ENCODE measurements at regions not wholly inside any gene's neighbourhood (a gene's known extent, or its start where the extent isn't known, plus 50 kb on each side); places are given as distances from the start of the nearest gene placed in this dataset.

- intact Hi-C loops (cut with DNase I): no loop called here
- FAIRE-seq: no peak
Observed at GRCh38 chr2:83594241-83595120, 864.6 kb downstream of the SUCLG1 start.

GRCh38 chr2:83587309-83587708, 871.8 kb downstream of the SUCLG1 start:
- DNase-seq (no peak), ATAC-seq (no peak), FAIRE-seq (no peak)
- Histone ChIP-seq H3K36me3 (no peaks in the 10 kb centered on the region), H3K4me3 (no peak overlapping the region), H3K27me3 (no peaks in the 10 kb centered on the region), H3K4me1 (no peaks in the 10 kb centered on the region), H3K9me3 (no peaks in the 10 kb centered on the region), H3K27ac (no peak overlapping the region)
- WGBS, 2 donors: 64 to 76% methylated on average over 4 of the region's 4 CpGs
- intact Hi-C loops (cut with DNase I): no loop called here
- TF ChIP-seq, protein P1, sequence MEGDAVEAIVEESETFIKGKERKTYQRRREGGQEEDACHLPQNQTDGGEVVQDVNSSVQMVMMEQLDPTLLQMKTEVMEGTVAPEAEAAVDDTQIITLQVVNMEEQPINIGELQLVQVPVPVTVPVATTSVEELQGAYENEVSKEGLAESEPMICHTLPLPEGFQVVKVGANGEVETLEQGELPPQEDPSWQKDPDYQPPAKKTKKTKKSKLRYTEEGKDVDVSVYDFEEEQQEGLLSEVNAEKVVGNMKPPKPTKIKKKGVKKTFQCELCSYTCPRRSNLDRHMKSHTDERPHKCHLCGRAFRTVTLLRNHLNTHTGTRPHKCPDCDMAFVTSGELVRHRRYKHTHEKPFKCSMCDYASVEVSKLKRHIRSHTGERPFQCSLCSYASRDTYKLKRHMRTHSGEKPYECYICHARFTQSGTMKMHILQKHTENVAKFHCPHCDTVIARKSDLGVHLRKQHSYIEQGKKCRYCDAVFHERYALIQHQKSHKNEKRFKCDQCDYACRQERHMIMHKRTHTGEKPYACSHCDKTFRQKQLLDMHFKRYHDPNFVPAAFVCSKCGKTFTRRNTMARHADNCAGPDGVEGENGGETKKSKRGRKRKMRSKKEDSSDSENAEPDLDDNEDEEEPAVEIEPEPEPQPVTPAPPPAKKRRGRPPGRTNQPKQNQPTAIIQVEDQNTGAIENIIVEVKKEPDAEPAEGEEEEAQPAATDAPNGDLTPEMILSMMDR (IDR thresholded peaks at IDR 0.05): no peak

More at GRCh38 chr2:83594241-83595120, 864.6 kb downstream of the SUCLG1 start:
- WGBS, 2 donors: 63 to 73% methylated on average over 5 of the region's 5 CpGs
- no peaks in the 10 kb centered on the region for H3K9me3 ChIP-seq
- no peak for DNase-seq
- no peak overlapping the region for H3K27ac ChIP-seq
- no peaks in the 10 kb centered on the region for H3K27me3 ChIP-seq
- H3K4me1 ChIP-seq: no peaks in the 10 kb centered on the region
- no peak overlapping the region for H3K4me3 ChIP-seq
- no peak for ATAC-seq
- no peaks in the 10 kb centered on the region for H3K36me3 ChIP-seq
- TF ChIP-seq, protein P1 (IDR thresholded peaks at IDR 0.05): no peak

- no peak overlapping the region for H3K4me3 ChIP-seq
- WGBS, 2 donors: 76 to 98% methylated on average over 2 of the region's 2 CpGs
- FAIRE-seq (no peak), DNase-seq (no peak), ATAC-seq (no peak)
- no peaks in the 10 kb centered on the region for H3K36me3 ChIP-seq
- H3K27me3 ChIP-seq: no peaks in the 10 kb centered on the region
- TF ChIP-seq, protein P1 (IDR thresholded peaks at IDR 0.05): no peak
- intact Hi-C loops (cut with DNase I): no loop called here
- no peaks in the 10 kb centered on the region for H3K4me1 ChIP-seq
- H3K27ac ChIP-seq: no peak overlapping the region
- no peaks in the 10 kb centered on the region for H3K9me3 ChIP-seq
Observed at GRCh38 chr2:83585250-83585649, 873.8 kb downstream of the SUCLG1 start.

DNA sequence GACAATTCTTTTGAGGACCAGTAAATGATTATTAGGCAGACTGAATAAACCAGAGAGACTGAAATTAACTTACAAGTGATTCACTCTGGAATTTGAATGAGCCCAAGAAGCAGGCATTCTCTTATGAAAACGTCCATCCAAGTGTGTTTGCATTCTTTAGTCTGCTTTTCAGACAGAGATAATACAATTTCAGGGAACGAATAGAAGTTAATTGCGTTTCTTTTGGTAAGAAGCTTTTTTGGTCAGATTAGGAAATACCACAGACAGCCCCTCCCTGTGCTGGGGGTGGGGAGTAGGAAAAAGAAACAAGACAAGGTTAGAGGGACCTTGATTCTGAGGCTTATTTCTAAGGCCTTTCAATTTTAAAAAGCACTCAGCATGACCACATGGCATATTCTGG, 874.4 kb downstream of the SUCLG1 start:
- WGBS, 2 donors: 50 to 53% methylated on average over 3 of the region's 3 CpGs
- TF ChIP-seq, protein P1 (IDR thresholded peaks at IDR 0.05): no peak
- no peak overlapping the region for H3K4me3 ChIP-seq
- intact Hi-C loops (cut with DNase I): no loop called here
- H3K36me3 ChIP-seq: no peaks in the 10 kb centered on the region
- FAIRE-seq: no peak
- no peak overlapping the region for H3K27ac ChIP-seq
- DNase-seq: no peak
- H3K27me3 ChIP-seq: no peaks in the 10 kb centered on the region
- ATAC-seq: no peak
- no peaks in the 10 kb centered on the region for H3K4me1 ChIP-seq
- H3K9me3 ChIP-seq: no peaks in the 10 kb centered on the region

- 17 to 22% methylated on average over 4 of the region's 4 CpGs for WGBS, 2 donors
- Histone ChIP-seq H3K4me3 (no peak overlapping the region), H3K36me3 (no peaks in the 10 kb centered on the region), H3K9me3 (no peaks in the 10 kb centered on the region), H3K4me1 (no peaks in the 10 kb centered on the region), H3K27ac (no peak overlapping the region), H3K27me3 (no peaks in the 10 kb centered on the region)
- no peak for DNase-seq
- TF ChIP-seq, protein P1 (IDR thresholded peaks at IDR 0.05): no peak
- intact Hi-C loops (cut with DNase I): no loop called here
- no peak for ATAC-seq
- FAIRE-seq: no peak
Observed at GRCh38 chr2:83582589-83582988, 876.5 kb downstream of the SUCLG1 start.

Data from pancreas (tissue), 10 donors.